ENCODE measurements at regions not wholly inside any gene's neighbourhood (a gene's known extent, or its start where the extent isn't known, plus 50 kb on each side); places are given as distances from the start of the nearest gene placed in this dataset.

DNA sequence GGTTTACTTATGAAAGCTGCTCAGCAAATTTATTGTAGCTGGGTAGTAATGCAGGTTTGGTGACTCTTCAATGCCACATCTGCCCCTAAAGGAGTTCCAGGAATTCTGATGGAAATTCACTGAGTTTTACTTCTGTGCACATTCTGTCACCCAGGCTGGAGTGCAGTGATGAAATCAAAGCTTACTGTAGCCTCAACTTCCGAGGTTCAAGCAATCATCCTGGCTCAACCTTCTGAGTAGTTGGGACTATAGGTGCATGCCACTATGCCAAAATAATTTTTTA lies 150.6 kb upstream of the RUNX1 start:
- TF ChIP-seq, protein P1, sequence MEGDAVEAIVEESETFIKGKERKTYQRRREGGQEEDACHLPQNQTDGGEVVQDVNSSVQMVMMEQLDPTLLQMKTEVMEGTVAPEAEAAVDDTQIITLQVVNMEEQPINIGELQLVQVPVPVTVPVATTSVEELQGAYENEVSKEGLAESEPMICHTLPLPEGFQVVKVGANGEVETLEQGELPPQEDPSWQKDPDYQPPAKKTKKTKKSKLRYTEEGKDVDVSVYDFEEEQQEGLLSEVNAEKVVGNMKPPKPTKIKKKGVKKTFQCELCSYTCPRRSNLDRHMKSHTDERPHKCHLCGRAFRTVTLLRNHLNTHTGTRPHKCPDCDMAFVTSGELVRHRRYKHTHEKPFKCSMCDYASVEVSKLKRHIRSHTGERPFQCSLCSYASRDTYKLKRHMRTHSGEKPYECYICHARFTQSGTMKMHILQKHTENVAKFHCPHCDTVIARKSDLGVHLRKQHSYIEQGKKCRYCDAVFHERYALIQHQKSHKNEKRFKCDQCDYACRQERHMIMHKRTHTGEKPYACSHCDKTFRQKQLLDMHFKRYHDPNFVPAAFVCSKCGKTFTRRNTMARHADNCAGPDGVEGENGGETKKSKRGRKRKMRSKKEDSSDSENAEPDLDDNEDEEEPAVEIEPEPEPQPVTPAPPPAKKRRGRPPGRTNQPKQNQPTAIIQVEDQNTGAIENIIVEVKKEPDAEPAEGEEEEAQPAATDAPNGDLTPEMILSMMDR (IDR thresholded peaks at IDR 0.05), result no peak
- no peak for TF ChIP-seq POLR2A (IDR thresholded peaks at IDR 0.05)
- no peak for TF ChIP-seq EP300 (IDR thresholded peaks at IDR 0.05)

Measured in tibial nerve (tissue), 4 donors.